Vagina (tissue), 2 donors: ENCODE measurements at regions not wholly inside any gene's neighbourhood (a gene's known extent, or its start where the extent isn't known, plus 50 kb on each side); places are given as distances from the start of the nearest gene placed in this dataset.

Source experiments
- POLR2A ChIP-seq, 2 donors: fragments of 450-650 bp; IDR thresholded peaks; one replicate each; pipeline ENCODE4 v1.6.1; 2017; ENCODE audit warnings: antibody characterized with exemption in 2 of 2, mild to moderate bottlenecking in 2 of 2, moderate library complexity in 2 of 2
- POLR2AphosphoS5 ChIP-seq, 2 donors: sonication (generic); formaldehyde crosslinking; IDR thresholded peaks; one replicate each; pipeline ENCODE4 v1.9.0; 2017; ENCODE audit warnings: antibody characterized with exemption in 2 of 2, mild to moderate bottlenecking in 2 of 2, low read depth in 1 of 2; ENCODE audit not compliant: insufficient read depth in 1 of 2
- TF ChIP-seq, protein P1 (sequence below), 3 experiments: fragments of 450-650 bp in 2 of 3; fragments of 200-600 bp in 1 of 3; sonication (generic) in 1 of 3; IDR thresholded peaks; one replicate each; pipeline ENCODE4 v1.5.1; 2017 to 2019; ENCODE audit warnings: antibody characterized with exemption in 3 of 3, mild to moderate bottlenecking in 2 of 3, moderate library complexity in 2 of 3

DNA sequence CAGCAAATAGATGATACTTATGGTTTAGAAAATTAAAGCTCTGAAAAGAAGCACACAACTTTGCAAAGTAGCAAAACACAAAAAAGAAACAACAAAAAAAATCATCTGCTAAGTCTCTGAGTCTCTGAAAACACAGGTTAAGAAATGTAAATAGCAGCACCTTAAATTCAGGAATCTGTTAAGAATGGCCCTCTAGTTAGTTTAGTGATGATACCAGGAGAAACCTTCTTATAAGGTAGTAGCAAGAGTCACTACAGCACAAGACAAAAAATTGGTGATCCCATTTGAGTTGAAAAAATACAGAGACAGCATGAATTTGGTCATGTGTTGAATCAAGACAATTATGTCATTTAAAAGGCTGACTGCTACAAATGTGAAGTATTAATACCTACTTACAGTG lies 308.2 kb upstream of the ADGRL3 start:
- TF ChIP-seq POLR2A (IDR thresholded peaks at IDR 0.05) (no peak), POLR2AphosphoS5 (IDR thresholded peaks at IDR 0.05; ENCODE audit: insufficient read depth in 1 of 2, low read depth in 1 of 2) (no peak)
- TF ChIP-seq, protein P1, sequence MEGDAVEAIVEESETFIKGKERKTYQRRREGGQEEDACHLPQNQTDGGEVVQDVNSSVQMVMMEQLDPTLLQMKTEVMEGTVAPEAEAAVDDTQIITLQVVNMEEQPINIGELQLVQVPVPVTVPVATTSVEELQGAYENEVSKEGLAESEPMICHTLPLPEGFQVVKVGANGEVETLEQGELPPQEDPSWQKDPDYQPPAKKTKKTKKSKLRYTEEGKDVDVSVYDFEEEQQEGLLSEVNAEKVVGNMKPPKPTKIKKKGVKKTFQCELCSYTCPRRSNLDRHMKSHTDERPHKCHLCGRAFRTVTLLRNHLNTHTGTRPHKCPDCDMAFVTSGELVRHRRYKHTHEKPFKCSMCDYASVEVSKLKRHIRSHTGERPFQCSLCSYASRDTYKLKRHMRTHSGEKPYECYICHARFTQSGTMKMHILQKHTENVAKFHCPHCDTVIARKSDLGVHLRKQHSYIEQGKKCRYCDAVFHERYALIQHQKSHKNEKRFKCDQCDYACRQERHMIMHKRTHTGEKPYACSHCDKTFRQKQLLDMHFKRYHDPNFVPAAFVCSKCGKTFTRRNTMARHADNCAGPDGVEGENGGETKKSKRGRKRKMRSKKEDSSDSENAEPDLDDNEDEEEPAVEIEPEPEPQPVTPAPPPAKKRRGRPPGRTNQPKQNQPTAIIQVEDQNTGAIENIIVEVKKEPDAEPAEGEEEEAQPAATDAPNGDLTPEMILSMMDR (IDR thresholded peaks at IDR 0.05), result no peak
